K562 (cell line): ENCODE measurements at regions not wholly inside any gene's neighbourhood (a gene's known extent, or its start where the extent isn't known, plus 50 kb on each side); places are given as distances from the start of the nearest gene placed in this dataset.
"Not testable (repeated sequence)": the region's sequence is repeated elsewhere in the genome, so short reads cannot be mapped to it uniquely, and the experiment has no call there.

Experiments
- ARHGAP35 ChIP-seq: fragments of 450-650 bp; IDR thresholded peaks from 2 replicates; pipeline ENCODE4 v1.6.1; 2018; ENCODE audit not compliant: partially characterized antibody
- ATF7 ChIP-seq: fragments of 450-650 bp; IDR thresholded peaks from 2 replicates; pipeline ENCODE4 v1.7.1; 2014; ENCODE audit warnings: mild to moderate bottlenecking, moderate library complexity
- KLF10 ChIP-seq: fragments of 250-450 bp; sonication (Bioruptor Pico); IDR thresholded peaks from 2 replicates; pipeline ENCODE4 v1.6.1; 2021; ENCODE audit warnings: matching md5 sums
- NR2C2 ChIP-seq, 2 experiments: fragments of 200-800 bp in 1 of 2; sonication (Bioruptor generic) in 1 of 2; sonication (generic) in 1 of 2; formaldehyde crosslinking in 1 of 2; IDR thresholded peaks; 2 replicates each; pipeline versions ENCODE4 v1.6.1 to v1.8.0; 2016 to 2022; ENCODE audit warnings: mild to moderate bottlenecking in 1 of 2, missing compliant biosample characterization in 1 of 2, missing genetic modification characterization in 1 of 2, missing genetic modification reagents in 1 of 2
- RAD21 ChIP-seq, 2 experiments: fragments of 250-450 bp in 1 of 2; fragments of 450-650 bp in 1 of 2; sonication (Bioruptor Pico) in 1 of 2; formaldehyde crosslinking in 1 of 2; IDR thresholded peaks in 1 of 2; conservative IDR thresholded peaks in 1 of 2; 2 replicates each; pipeline versions ENCODE4 v1.4.0 to v1.8.0; 2020 to 2022; ENCODE audit warnings: mild to moderate bottlenecking in 2 of 2, moderate library complexity in 1 of 2
- RNF2 ChIP-seq: sonication (generic); IDR thresholded peaks from 2 replicates; pipeline ENCODE4 v1.6.1; 2016
- ZKSCAN8 ChIP-seq: fragments of 200-800 bp; sonication (Bioruptor generic); IDR thresholded peaks from 2 replicates; pipeline ENCODE4 v1.6.1; 2016; ENCODE audit warnings: missing genetic modification characterization, missing compliant biosample characterization
- ZZZ3 ChIP-seq: fragments of 450-650 bp; IDR thresholded peaks from 2 replicates; pipeline ENCODE4 v1.6.1; 2016; ENCODE audit warnings: antibody characterized with exemption, mild to moderate bottlenecking, moderate library complexity
- TF ChIP-seq, protein P1 (sequence below), 3 experiments: IDR thresholded peaks in 2 of 3; conservative IDR thresholded peaks in 1 of 3; 2 replicates each; pipeline ENCODE4 v1.5.1; 2011 to 2012; ENCODE audit warnings: low read length in 3 of 3, mild to moderate bottlenecking in 3 of 3, control low read depth in 2 of 3, improper control_type of control experiment in 1 of 3, inconsistent platforms in 1 of 3, low read depth in 1 of 3, mixed read lengths in 1 of 3, moderate library complexity in 1 of 3; ENCODE audit not compliant: insufficient read depth in 2 of 3
- TF ChIP-seq, protein P2 (sequence below), 2 experiments: fragments of 450-650 bp; IDR thresholded peaks; 2 replicates each; pipeline ENCODE4 v1.6.1; 2018; ENCODE audit warnings: mild to moderate bottlenecking in 2 of 2, low read depth in 1 of 2; ENCODE audit not compliant: partially characterized antibody in 2 of 2
- TF ChIP-seq, protein P3 (sequence below): sonication (generic); formaldehyde crosslinking; IDR thresholded peaks from 2 replicates; pipeline ENCODE4 v1.8.1; 2023; ENCODE audit warnings: mild to moderate bottlenecking, missing genetic modification reagents

DNA sequence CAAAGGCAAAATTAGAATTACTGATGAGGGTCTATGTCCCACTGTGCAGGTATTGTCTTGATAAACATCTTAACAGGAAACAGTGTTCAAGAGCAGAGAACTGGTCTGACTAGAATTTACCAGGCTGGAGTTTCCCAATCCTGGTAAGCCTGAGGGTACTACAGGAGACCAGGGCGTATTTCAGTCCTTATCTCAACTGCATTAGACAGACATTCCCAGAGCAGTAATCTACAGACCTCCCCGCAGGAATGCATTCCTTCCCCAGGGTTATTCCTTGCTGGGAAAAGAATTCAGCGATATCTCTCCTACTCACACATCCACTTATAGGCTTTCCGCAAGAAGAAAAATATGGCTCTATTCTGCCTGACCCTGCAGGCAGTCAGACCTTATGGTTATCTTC is 276.0 kb upstream of the SUCLG2 start:
- not testable (repeated sequence) for TF ChIP-seq KLF10; NR2C2 (CRISPR knock-in tag; IDR thresholded peaks at IDR 0.05); NR2C2 (tag; IDR thresholded peaks at IDR 0.05); ZKSCAN8 (CRISPR knock-in tag); RAD21 (CRISPR knock-in tag; conservative IDR thresholded peaks at IDR 0.05 in 1 of 2, IDR thresholded peaks at IDR 0.05 in 1 of 2); ZZZ3; RNF2; ATF7; ARHGAP35
- TF ChIP-seq, protein P1, sequence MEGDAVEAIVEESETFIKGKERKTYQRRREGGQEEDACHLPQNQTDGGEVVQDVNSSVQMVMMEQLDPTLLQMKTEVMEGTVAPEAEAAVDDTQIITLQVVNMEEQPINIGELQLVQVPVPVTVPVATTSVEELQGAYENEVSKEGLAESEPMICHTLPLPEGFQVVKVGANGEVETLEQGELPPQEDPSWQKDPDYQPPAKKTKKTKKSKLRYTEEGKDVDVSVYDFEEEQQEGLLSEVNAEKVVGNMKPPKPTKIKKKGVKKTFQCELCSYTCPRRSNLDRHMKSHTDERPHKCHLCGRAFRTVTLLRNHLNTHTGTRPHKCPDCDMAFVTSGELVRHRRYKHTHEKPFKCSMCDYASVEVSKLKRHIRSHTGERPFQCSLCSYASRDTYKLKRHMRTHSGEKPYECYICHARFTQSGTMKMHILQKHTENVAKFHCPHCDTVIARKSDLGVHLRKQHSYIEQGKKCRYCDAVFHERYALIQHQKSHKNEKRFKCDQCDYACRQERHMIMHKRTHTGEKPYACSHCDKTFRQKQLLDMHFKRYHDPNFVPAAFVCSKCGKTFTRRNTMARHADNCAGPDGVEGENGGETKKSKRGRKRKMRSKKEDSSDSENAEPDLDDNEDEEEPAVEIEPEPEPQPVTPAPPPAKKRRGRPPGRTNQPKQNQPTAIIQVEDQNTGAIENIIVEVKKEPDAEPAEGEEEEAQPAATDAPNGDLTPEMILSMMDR (IDR thresholded peaks at IDR 0.05 in 2 of 3, conservative IDR thresholded peaks at IDR 0.05 in 1 of 3; ENCODE audit: insufficient read depth in 2 of 3, low read depth in 1 of 3, low read length in 3 of 3), result not testable (repeated sequence)
- TF ChIP-seq, protein P2, sequence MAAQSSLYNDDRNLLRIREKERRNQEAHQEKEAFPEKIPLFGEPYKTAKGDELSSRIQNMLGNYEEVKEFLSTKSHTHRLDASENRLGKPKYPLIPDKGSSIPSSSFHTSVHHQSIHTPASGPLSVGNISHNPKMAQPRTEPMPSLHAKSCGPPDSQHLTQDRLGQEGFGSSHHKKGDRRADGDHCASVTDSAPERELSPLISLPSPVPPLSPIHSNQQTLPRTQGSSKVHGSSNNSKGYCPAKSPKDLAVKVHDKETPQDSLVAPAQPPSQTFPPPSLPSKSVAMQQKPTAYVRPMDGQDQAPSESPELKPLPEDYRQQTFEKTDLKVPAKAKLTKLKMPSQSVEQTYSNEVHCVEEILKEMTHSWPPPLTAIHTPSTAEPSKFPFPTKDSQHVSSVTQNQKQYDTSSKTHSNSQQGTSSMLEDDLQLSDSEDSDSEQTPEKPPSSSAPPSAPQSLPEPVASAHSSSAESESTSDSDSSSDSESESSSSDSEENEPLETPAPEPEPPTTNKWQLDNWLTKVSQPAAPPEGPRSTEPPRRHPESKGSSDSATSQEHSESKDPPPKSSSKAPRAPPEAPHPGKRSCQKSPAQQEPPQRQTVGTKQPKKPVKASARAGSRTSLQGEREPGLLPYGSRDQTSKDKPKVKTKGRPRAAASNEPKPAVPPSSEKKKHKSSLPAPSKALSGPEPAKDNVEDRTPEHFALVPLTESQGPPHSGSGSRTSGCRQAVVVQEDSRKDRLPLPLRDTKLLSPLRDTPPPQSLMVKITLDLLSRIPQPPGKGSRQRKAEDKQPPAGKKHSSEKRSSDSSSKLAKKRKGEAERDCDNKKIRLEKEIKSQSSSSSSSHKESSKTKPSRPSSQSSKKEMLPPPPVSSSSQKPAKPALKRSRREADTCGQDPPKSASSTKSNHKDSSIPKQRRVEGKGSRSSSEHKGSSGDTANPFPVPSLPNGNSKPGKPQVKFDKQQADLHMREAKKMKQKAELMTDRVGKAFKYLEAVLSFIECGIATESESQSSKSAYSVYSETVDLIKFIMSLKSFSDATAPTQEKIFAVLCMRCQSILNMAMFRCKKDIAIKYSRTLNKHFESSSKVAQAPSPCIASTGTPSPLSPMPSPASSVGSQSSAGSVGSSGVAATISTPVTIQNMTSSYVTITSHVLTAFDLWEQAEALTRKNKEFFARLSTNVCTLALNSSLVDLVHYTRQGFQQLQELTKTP (IDR thresholded peaks at IDR 0.05; ENCODE audit: low read depth in 1 of 2, partially characterized antibody in 2 of 2), result not testable (repeated sequence)
- TF ChIP-seq, protein P3, sequence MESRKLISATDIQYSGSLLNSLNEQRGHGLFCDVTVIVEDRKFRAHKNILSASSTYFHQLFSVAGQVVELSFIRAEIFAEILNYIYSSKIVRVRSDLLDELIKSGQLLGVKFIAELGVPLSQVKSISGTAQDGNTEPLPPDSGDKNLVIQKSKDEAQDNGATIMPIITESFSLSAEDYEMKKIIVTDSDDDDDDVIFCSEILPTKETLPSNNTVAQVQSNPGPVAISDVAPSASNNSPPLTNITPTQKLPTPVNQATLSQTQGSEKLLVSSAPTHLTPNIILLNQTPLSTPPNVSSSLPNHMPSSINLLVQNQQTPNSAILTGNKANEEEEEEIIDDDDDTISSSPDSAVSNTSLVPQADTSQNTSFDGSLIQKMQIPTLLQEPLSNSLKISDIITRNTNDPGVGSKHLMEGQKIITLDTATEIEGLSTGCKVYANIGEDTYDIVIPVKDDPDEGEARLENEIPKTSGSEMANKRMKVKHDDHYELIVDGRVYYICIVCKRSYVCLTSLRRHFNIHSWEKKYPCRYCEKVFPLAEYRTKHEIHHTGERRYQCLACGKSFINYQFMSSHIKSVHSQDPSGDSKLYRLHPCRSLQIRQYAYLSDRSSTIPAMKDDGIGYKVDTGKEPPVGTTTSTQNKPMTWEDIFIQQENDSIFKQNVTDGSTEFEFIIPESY (CRISPR knock-in tag), result not testable (repeated sequence)
